ENCODE measurements at regions not wholly inside any gene's neighbourhood (a gene's known extent, or its start where the extent isn't known, plus 50 kb on each side); places are given as distances from the start of the nearest gene placed in this dataset.

GRCh38 chr3:157838457-157838856 is 267.8 kb downstream of the SHOX2 start:
- Histone ChIP-seq H4K20me1 (ENCODE audit: control insufficient read depth, extremely low read depth, insufficient read depth, low read length) (no peaks in the 10 kb centered on the region), H3K9me3 (ENCODE audit: control insufficient read depth, low read depth, low read length) (no peaks in the 10 kb centered on the region), H3K4me2 (ENCODE audit: control insufficient read depth, extremely low read depth, insufficient read depth, low read depth, low read length) (no peak overlapping the region), H3K9me1 (ENCODE audit: control insufficient read depth, extremely low read depth, insufficient read depth, low read length) (no peaks in the 10 kb centered on the region), H3K27me3 (ENCODE audit: control insufficient read depth, extremely low read depth, insufficient read depth, low read length) (no peaks in the 10 kb centered on the region), H3K36me3 (ENCODE audit: control insufficient read depth in 2 of 2, extremely low read depth in 1 of 2, insufficient read depth in 2 of 2, low read length in 2 of 2) (no peaks in the 10 kb centered on the region), H3K4me3 (ENCODE audit: control insufficient read depth in 2 of 3, extremely low read depth in 1 of 3, insufficient read depth in 2 of 3, low read depth in 1 of 3, low read length in 3 of 3) (no peak overlapping the region), H3K79me2 (ENCODE audit: control insufficient read depth, insufficient read depth, low read length) (no peaks in the 10 kb centered on the region), H2AFZ (ENCODE audit: control insufficient read depth, low read length) (no peak overlapping the region), H3K9ac (ENCODE audit: control insufficient read depth, extremely low read depth, insufficient read depth, low read length) (no peak overlapping the region), H3K27ac (ENCODE audit: control insufficient read depth, insufficient read depth, low read length) (no peak overlapping the region), H3K4me1 (ENCODE audit: control insufficient read depth, extremely low read depth, insufficient read depth, low read length) (no peaks in the 10 kb centered on the region)
- dilution Hi-C loops (cut with MboI; ENCODE audit: extremely low pct_ligation_motif_present, low sequenced_read_pairs), result no loop called here
- FAIRE-seq, result no peak
- TF ChIP-seq CTCF (optimal IDR thresholded peaks at IDR 0.05 in 1 of 3, IDR thresholded peaks at IDR 0.05 in 1 of 3, conservative IDR thresholded peaks at IDR 0.05 in 1 of 3; ENCODE audit: extremely low read depth in 1 of 3, insufficient read depth in 2 of 3, low read length in 3 of 3) (no peak), EZH2 (IDR thresholded peaks at IDR 0.05; ENCODE audit: low read length) (no peak)
- no peak for DNase-seq (ENCODE audit: low read depth, low spot score)

GRCh38 chr3:157837336-157837735 is 268.9 kb downstream of the SHOX2 start:
- Histone ChIP-seq H3K9ac (ENCODE audit: control insufficient read depth, extremely low read depth, insufficient read depth, low read length) (no peak overlapping the region), H3K9me3 (ENCODE audit: control insufficient read depth, low read depth, low read length) (no peaks in the 10 kb centered on the region), H3K4me3 (ENCODE audit: control insufficient read depth in 2 of 3, extremely low read depth in 1 of 3, insufficient read depth in 2 of 3, low read depth in 1 of 3, low read length in 3 of 3) (no peak overlapping the region), H3K4me1 (ENCODE audit: control insufficient read depth, extremely low read depth, insufficient read depth, low read length) (no peaks in the 10 kb centered on the region), H2AFZ (ENCODE audit: control insufficient read depth, low read length) (no peak overlapping the region), H3K36me3 (ENCODE audit: control insufficient read depth in 2 of 2, extremely low read depth in 1 of 2, insufficient read depth in 2 of 2, low read length in 2 of 2) (no peaks in the 10 kb centered on the region), H3K9me1 (ENCODE audit: control insufficient read depth, extremely low read depth, insufficient read depth, low read length) (no peaks in the 10 kb centered on the region), H3K27me3 (ENCODE audit: control insufficient read depth, extremely low read depth, insufficient read depth, low read length) (no peaks in the 10 kb centered on the region), H3K27ac (ENCODE audit: control insufficient read depth, insufficient read depth, low read length) (no peak overlapping the region), H4K20me1 (ENCODE audit: control insufficient read depth, extremely low read depth, insufficient read depth, low read length) (no peaks in the 10 kb centered on the region), H3K79me2 (ENCODE audit: control insufficient read depth, insufficient read depth, low read length) (no peaks in the 10 kb centered on the region), H3K4me2 (ENCODE audit: control insufficient read depth, extremely low read depth, insufficient read depth, low read depth, low read length) (no peak overlapping the region)
- dilution Hi-C loops (cut with MboI; ENCODE audit: extremely low pct_ligation_motif_present, low sequenced_read_pairs), result no loop called here
- FAIRE-seq (no peak), DNase-seq (ENCODE audit: low read depth, low spot score) (no peak)
- TF ChIP-seq CTCF (optimal IDR thresholded peaks at IDR 0.05 in 1 of 3, IDR thresholded peaks at IDR 0.05 in 1 of 3, conservative IDR thresholded peaks at IDR 0.05 in 1 of 3; ENCODE audit: extremely low read depth in 1 of 3, insufficient read depth in 2 of 3, low read length in 3 of 3) (no peak), EZH2 (IDR thresholded peaks at IDR 0.05; ENCODE audit: low read length) (no peak)
